GM19240 (cell line): ENCODE measurements at regions not wholly inside any gene's neighbourhood (a gene's known extent, or its start where the extent isn't known, plus 50 kb on each side); places are given as distances from the start of the nearest gene placed in this dataset.

Experiments used
- DNase-seq: peaks from one replicate; pipeline ENCODE4 v3.0.0; 2011; ENCODE audit warnings: low spot score; ENCODE audit not compliant: insufficient read length

DNA sequence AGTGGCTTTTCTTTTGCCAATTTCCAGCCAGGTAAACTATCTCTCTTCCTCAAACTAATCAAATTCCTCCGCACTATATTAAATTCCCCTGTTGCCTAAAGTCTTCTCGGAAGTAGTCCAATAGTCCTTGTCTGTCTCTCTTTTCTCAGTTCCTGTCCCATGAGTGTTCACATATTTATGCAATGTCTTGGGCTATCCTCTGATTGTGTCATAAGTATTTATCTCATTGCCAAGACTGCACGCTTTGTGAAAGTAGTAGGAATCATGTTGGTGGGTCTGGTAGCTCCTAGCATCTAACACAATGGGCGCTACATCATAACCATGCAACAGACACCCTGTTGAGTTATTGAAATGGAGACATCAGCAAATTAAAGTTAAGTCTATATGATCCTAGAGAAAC, 59.9 kb upstream of the POU3F3 start:
- no peak for DNase-seq

GRCh38 chr2:104794441-104794840, 59.5 kb upstream of the POU3F3 start:
- DNase-seq: no peak
